Stimulated activated CD8-positive, alpha-beta memory T cell treated with anti-CD3 and anti-CD28 coated beads, Interleukin-15, amount 100 ng/mL, for 24 hours (primary cell): ENCODE measurements at regions not wholly inside any gene's neighbourhood (a gene's known extent, or its start where the extent isn't known, plus 50 kb on each side); places are given as distances from the start of the nearest gene placed in this dataset.

ENCODE experiments used
- DNase-seq: peaks from one replicate; pipeline ENCODE4 v3.0.0-alpha.2; 2020; ENCODE audit warnings: low read depth

GRCh38 chr9:96038271-96038670, 162.8 kb downstream of the ERCC6L2 start:
- no peak for DNase-seq

- DNase-seq: no peak
Observed at GRCh38 chr9:96034553-96035122, 159.1 kb downstream of the ERCC6L2 start.

- no peak for DNase-seq
Observed at GRCh38 chr9:96033896-96034295, 158.4 kb downstream of the ERCC6L2 start.

- no peak for DNase-seq
Observed at GRCh38 chr9:96031916-96032534, 156.5 kb downstream of the ERCC6L2 start.

- DNase-seq: no peak
Observed at GRCh38 chr9:96031366-96031824, 155.9 kb downstream of the ERCC6L2 start.

- DNase-seq: no peak
Observed at GRCh38 chr9:96029722-96030530, 154.4 kb downstream of the ERCC6L2 start.

- DNase-seq: no peak
Observed at GRCh38 chr9:96027251-96028131, 152.0 kb downstream of the ERCC6L2 start.

GRCh38 chr9:96026655-96027213, 151.2 kb downstream of the ERCC6L2 start:
- no peak for DNase-seq

GRCh38 chr9:96025995-96026602, 150.6 kb downstream of the ERCC6L2 start:
- DNase-seq: no peak

GRCh38 chr9:96023486-96023885, 148.0 kb downstream of the ERCC6L2 start:
- DNase-seq: no peak

GRCh38 chr9:96022445-96023051, 147.1 kb downstream of the ERCC6L2 start:
- peak; percentile 14 for DNase-seq

- no peak for DNase-seq
Observed at GRCh38 chr9:96021551-96022444, 146.3 kb downstream of the ERCC6L2 start.

GRCh38 chr9:96020792-96021550, 145.5 kb downstream of the ERCC6L2 start:
- peak; percentile 17 for DNase-seq

GRCh38 chr9:96020300-96020791, 144.9 kb downstream of the ERCC6L2 start:
- no peak for DNase-seq
